ENCODE measurements at regions not wholly inside any gene's neighbourhood (a gene's known extent, or its start where the extent isn't known, plus 50 kb on each side); places are given as distances from the start of the nearest gene placed in this dataset.

- Histone ChIP-seq H3K4me2 (peak overlapping the region; percentile 38), H3K27me3 (ENCODE audit: insufficient read depth) (peaks cover 48% of the 10 kb centered on the region), H3K27ac (ENCODE audit: low read depth in 2 of 2, low read length in 1 of 2) (no peak overlapping the region), H4K20me1 (ENCODE audit: insufficient read depth) (no peaks in the 10 kb centered on the region), H3K79me2 (ENCODE audit: insufficient read depth) (no peaks in the 10 kb centered on the region), H3K36me3 (replicated peaks in 1 of 2; ENCODE audit: control insufficient read depth in 1 of 2, insufficient read depth in 2 of 2, low read length in 1 of 2) (no peaks in the 10 kb centered on the region), H3K9ac (no peak overlapping the region), H3K9me2 (no peaks in the 10 kb centered on the region), H3K4me3 (ENCODE audit: low read depth in 2 of 2, low read length in 1 of 2) (peak overlapping the region in 1 of 2 experiments; percentile 18; a peak in 1 of 4 replicates), H3F3A (replicated peaks; ENCODE audit: insufficient read depth) (no peaks in the 10 kb centered on the region), H3K9me3 (no peaks in the 10 kb centered on the region), H2AFZ (ENCODE audit: low read depth) (peak overlapping the region; percentile 12; the same call in 1 of the 2 replicates), H3K4me1 (ENCODE audit: control insufficient read depth in 1 of 2, insufficient read depth in 2 of 2, low read depth in 1 of 2, low read length in 1 of 2) (no peaks in the 10 kb centered on the region)
- POLR2A ChIA-PET: no interaction called here
- no peak for TF ChIP-seq POLR2AphosphoS5 (IDR thresholded peaks at IDR 0.05; ENCODE audit: low read depth, low read length)
- no peak for TF ChIP-seq USF2 (IDR thresholded peaks at IDR 0.05; ENCODE audit: borderline replicate concordance, low read depth, low read length)
- no peak for TF ChIP-seq EP300 (IDR thresholded peaks at IDR 0.05; ENCODE audit: borderline replicate concordance in 1 of 2, low read depth in 1 of 2, low read length in 1 of 2)
- TF ChIP-seq IRF3 (IDR thresholded peaks at IDR 0.05; ENCODE audit: low read depth, low read length): no peak
- no peak for TF ChIP-seq TCF12 (IDR thresholded peaks at IDR 0.05)
- no peak for TF ChIP-seq GATA2 (CRISPR knock-in tag; IDR thresholded peaks at IDR 0.05)
- TF ChIP-seq NRF1 (IDR thresholded peaks at IDR 0.05; ENCODE audit: low read depth, low read length): no peak
- no peak for TF ChIP-seq ELF1 (IDR thresholded peaks at IDR 0.05)
- no peak for TF ChIP-seq FOXJ3 (CRISPR knock-in tag; IDR thresholded peaks at IDR 0.05)
- no peak for TF ChIP-seq ZBTB33 (IDR thresholded peaks at IDR 0.05; ENCODE audit: borderline replicate concordance, low read depth)
- TF ChIP-seq PBX3 (IDR thresholded peaks at IDR 0.05): no peak
- TF ChIP-seq CHD2 (IDR thresholded peaks at IDR 0.05; ENCODE audit: low read length, partially characterized antibody): no peak
- no peak for TF ChIP-seq MAX (IDR thresholded peaks at IDR 0.05; ENCODE audit: low read depth)
- no peak for TF ChIP-seq REST (IDR thresholded peaks at IDR 0.05; ENCODE audit: low read depth, low read length)
- no peak for TF ChIP-seq MEF2A (IDR thresholded peaks at IDR 0.05; ENCODE audit: borderline replicate concordance, low read depth)
- no peak for TF ChIP-seq USF1 (IDR thresholded peaks at IDR 0.05; ENCODE audit: borderline replicate concordance, low read depth)
- TF ChIP-seq YY1 (IDR thresholded peaks at IDR 0.05; ENCODE audit: low read depth): no peak
- no peak for TF ChIP-seq JUND (IDR thresholded peaks at IDR 0.05)
- DNase-seq: no peak
- CTCF ChIA-PET: interaction anchor here (1.1 to 1.8 kb wide), 2 partner anchors 22 to 892 kb away, joined by 3 to 4 read pairs; no protein-coding TSS in a partner anchor
Measured at GRCh38 chr7:42832667-42833066, 79.2 kb downstream of the C7orf25 start.

All from SK-N-SH (cell line).